ENCODE measurements at regions not wholly inside any gene's neighbourhood (a gene's known extent, or its start where the extent isn't known, plus 50 kb on each side); places are given as distances from the start of the nearest gene placed in this dataset.

DNA sequence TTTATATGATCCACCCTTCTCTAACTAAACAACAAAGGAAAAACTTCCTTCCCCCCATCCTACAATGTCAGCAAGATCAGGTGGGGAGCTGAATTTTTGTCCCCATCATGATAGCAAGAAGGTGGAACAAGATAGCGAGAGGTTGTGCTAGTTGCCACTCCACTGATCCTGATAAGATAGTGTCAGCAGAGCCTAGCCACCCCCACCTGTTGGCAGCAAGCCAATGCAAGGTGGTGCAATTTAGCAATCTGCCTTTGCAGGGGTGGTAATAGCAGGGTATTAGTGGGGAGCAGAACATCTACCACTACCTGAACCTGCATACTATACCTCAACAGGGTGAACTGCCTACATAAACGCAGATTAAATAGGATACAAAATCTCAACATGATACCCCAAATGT, 80.2 kb upstream of the MAMLD1 start:
- H3K4me3 ChIP-seq (ENCODE audit: low read depth, low read length), result no peak overlapping the region
- TF ChIP-seq, protein P1, sequence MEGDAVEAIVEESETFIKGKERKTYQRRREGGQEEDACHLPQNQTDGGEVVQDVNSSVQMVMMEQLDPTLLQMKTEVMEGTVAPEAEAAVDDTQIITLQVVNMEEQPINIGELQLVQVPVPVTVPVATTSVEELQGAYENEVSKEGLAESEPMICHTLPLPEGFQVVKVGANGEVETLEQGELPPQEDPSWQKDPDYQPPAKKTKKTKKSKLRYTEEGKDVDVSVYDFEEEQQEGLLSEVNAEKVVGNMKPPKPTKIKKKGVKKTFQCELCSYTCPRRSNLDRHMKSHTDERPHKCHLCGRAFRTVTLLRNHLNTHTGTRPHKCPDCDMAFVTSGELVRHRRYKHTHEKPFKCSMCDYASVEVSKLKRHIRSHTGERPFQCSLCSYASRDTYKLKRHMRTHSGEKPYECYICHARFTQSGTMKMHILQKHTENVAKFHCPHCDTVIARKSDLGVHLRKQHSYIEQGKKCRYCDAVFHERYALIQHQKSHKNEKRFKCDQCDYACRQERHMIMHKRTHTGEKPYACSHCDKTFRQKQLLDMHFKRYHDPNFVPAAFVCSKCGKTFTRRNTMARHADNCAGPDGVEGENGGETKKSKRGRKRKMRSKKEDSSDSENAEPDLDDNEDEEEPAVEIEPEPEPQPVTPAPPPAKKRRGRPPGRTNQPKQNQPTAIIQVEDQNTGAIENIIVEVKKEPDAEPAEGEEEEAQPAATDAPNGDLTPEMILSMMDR (IDR thresholded peaks at IDR 0.05; ENCODE audit: low read depth, low read length, missing control alignments), result no peak
- no peak for DNase-seq (ENCODE audit: low read depth)
- in situ Hi-C loops (cut with HindIII; ENCODE audit: low sequenced_read_pairs), result no loop called here

DNA sequence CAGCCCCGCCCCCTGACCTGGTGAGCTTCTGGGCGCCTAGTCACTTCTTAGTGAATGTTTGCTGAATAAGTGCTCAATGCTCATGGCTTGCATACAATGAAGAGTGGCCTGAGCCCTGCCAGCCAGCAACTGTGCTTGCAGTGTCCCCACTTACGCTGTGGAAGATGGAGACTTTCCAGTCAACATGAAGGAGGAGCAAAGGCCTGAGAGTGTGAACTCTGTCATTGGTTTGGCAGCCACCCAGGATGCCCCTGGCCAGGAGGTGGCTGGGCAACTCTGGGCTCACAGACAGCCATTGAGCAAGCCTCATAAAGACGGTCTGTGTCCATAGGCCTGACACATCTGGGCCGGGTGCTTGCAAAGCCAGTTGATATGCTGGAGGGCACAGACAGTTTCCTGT, 72.1 kb upstream of the MAMLD1 start:
- TF ChIP-seq, protein P1 (IDR thresholded peaks at IDR 0.05; ENCODE audit: low read depth, low read length, missing control alignments), result no peak
- H3K4me3 ChIP-seq (ENCODE audit: low read depth, low read length), result no peak overlapping the region
- no peak for DNase-seq (ENCODE audit: low read depth)
- in situ Hi-C loops (cut with HindIII; ENCODE audit: low sequenced_read_pairs), result no loop called here

DNA sequence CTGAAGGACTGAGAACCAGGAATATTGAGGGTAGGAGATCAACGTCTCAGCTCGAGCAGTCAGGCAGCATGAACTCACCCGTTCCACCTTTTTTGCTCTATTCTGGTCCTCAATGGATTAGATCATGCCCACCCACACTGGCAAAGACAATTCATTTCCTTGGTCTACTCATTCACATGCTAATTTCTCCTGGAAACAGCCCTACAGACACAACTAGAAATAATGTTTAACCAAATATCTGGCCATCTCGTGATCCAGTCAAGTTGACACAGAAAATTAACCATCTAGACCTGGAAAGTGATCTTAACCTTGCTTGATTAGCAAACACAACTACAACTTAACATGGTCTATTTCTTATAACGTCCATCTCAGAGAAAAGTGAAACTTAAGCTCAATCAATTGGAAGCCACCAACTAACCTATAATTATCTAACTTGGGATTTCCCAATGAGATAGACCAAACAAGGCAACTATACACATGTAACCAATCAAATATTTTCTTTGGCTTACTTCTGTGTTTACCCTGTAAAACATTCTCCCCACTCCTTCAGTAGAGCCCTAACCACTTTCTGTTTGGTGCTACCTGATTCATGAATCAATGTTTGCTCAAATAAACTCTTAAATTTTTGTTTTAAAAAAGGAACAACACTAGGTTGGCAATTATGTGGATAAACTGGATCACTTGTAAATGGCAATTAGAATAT, 69.7 kb upstream of the MAMLD1 start:
- TF ChIP-seq, protein P1 (IDR thresholded peaks at IDR 0.05; ENCODE audit: low read depth, low read length, missing control alignments), result no peak
- in situ Hi-C loops (cut with HindIII; ENCODE audit: low sequenced_read_pairs), result no loop called here
- no peak for DNase-seq (ENCODE audit: low read depth)

DNA sequence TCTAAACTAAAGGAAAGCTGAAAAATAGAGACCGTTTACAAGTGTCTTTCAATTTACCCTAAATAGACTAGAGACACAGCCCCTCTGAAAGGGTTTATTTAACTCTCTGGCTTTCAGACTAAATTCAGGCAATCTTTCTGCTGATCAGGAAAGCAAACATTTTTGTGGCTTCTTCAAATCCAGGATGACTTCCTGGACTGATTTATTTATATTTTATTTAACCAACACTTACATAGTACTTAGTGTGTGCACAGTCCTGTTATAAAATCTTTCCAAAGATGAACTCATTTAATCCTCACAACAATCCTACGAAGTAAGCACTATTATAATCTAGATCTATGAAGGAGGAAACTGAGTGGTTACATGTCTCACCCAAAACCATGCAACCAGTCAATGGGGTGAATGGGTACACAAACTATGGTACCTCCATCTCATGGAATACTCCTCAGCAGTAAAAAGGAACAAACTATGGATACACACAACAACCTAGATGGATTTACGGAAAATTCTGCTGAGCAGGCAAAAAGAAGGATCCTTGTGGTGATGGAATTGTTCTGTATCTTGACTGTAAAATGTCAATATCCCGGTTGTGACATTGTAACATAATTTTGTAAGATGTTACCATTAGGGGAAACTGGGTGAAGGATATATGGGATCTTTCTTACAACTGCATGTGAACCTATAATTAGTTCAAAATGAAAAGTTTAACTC, 64.1 kb upstream of the MAMLD1 start:
- TF ChIP-seq, protein P1 (IDR thresholded peaks at IDR 0.05; ENCODE audit: low read depth, low read length, missing control alignments), result no peak
- H3K4me3 ChIP-seq (ENCODE audit: low read depth, low read length), result no peak overlapping the region
- in situ Hi-C loops (cut with HindIII; ENCODE audit: low sequenced_read_pairs), result no loop called here
- DNase-seq (ENCODE audit: low read depth), result no peak

More for the DNA sequence above, 69.7 kb upstream of the MAMLD1 start:
- no peak overlapping the region for H3K4me3 ChIP-seq (ENCODE audit: low read depth, low read length)

DNA sequence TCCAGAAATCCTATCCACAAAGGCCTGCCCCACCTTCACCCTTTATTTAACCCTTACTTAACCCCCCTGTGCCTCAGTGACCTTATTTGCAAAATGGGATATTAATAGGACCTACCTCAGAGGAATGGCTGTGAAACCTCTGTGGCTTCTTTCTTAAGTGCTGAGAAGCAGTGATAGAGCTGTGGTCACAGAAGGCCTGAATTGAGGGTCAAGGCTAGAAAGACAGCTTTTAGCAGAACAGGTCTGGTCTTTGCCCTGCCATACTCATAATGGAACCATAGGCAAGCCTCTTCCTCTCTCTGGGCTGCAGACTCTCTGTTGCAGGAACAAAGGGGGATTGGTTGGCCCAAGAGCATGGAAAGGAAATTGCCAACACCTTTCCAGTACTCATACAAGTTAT, 63.5 kb upstream of the MAMLD1 start:
- in situ Hi-C loops (cut with HindIII; ENCODE audit: low sequenced_read_pairs), result no loop called here
- H3K4me3 ChIP-seq (ENCODE audit: low read depth, low read length), result no peak overlapping the region
- DNase-seq (ENCODE audit: low read depth), result no peak
- TF ChIP-seq, protein P1 (IDR thresholded peaks at IDR 0.05; ENCODE audit: low read depth, low read length, missing control alignments), result no peak

DNA sequence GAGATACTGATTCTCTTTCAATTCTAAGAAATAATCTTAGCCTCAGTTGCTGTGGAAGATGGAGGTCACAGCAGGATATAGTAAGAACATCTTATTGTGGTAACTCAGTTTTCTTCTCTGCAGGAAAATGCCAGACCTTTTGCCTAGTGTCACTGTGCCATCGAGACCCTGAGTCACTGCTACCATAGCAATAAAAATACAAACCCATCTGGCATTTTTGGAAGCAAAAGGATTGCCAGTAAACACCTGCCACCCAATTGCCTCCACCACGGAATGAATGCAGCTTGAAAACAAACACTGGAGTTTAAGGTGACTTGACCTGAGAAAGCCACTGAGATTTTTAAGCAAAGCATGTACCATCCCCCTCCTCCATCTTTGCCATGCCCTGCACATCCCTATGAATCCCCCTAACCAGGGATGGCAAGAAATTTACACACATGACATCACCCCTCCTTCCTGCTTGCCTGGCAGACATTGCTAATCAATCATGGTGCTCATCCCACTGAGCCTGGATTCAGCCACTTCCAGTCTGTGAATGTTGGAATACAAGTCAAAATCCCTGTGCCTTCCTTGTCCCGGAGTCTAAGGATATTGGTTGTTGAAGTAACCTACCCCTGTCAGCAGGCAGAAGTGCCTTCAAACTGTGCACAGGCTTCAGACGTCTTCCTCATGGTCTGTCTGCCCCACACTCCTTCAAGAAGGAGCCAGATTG, 59.6 kb upstream of the MAMLD1 start:
- TF ChIP-seq, protein P1 (IDR thresholded peaks at IDR 0.05; ENCODE audit: low read depth, low read length, missing control alignments), result no peak
- DNase-seq (ENCODE audit: low read depth), result no peak
- in situ Hi-C loops (cut with HindIII; ENCODE audit: low sequenced_read_pairs), result no loop called here
- no peak overlapping the region for H3K4me3 ChIP-seq (ENCODE audit: low read depth, low read length)

Data from astrocyte of the cerebellum (primary cell).